ENCODE measurements at regions not wholly inside any gene's neighbourhood (a gene's known extent, or its start where the extent isn't known, plus 50 kb on each side); places are given as distances from the start of the nearest gene placed in this dataset.

- DNase-seq (ENCODE audit: low spot score): no peak
Observed at GRCh38 chr12:85681333-85681732, 154.9 kb downstream of the RASSF9 start.

- no peak for DNase-seq (ENCODE audit: low spot score)
Observed at GRCh38 chr12:85683051-85683450, 153.2 kb downstream of the RASSF9 start.

DNA sequence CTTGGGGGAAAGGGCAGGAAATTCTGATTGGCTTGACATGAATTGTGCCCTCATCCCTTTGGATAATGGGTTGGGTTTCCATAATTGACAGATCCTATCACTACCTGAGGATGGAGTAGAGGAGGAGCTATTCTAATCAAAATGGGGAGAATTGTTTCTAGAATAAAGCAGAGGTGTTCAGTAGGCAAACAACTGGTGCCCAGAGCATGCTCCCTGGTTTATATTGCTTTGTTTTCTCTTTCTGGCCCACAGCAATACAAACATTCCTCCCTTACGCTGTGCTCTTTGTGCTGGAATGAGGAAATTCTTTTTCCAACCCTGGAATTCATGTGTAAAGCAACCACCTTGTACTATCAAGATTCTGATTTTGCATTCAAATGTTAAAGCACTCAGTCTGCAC, 147.4 kb downstream of the RASSF9 start:
- no peak for DNase-seq (ENCODE audit: low spot score)

- DNase-seq (ENCODE audit: low spot score): no peak
Observed at GRCh38 chr12:85690146-85690545, 146.1 kb downstream of the RASSF9 start.

DNA sequence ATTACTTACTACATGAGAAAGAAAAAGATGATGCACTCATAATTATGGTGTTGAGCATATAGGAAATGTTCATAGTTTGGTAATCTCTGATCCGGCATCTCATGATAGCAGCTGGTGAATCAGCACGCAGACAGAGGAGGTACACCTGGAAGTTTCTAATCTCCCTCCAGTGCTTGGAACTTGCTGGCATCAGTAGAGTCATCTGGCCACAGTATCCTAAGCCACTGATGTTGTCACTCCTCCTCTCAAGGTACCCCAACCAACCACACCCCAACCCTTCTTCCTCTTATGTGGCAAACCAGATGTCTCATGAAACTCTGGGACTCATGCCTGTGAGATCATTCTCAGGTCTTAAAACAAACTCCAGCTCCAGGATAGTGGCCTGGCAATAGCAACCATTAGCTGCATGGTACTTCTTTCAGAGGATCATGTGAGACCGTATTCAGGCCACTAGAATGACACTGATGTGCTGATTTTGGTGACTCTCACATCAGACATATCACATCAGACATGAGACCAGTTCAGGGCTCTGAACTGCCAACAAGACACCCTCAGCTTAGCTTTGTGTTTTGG, 143.0 kb downstream of the RASSF9 start:
- no peak for DNase-seq (ENCODE audit: low spot score)

GRCh38 chr12:85695097-85695715, 141.0 kb downstream of the RASSF9 start:
- no peak for DNase-seq (ENCODE audit: low spot score)

GRCh38 chr12:85697003-85697402, 139.2 kb downstream of the RASSF9 start:
- DNase-seq (ENCODE audit: low spot score): no peak

DNA sequence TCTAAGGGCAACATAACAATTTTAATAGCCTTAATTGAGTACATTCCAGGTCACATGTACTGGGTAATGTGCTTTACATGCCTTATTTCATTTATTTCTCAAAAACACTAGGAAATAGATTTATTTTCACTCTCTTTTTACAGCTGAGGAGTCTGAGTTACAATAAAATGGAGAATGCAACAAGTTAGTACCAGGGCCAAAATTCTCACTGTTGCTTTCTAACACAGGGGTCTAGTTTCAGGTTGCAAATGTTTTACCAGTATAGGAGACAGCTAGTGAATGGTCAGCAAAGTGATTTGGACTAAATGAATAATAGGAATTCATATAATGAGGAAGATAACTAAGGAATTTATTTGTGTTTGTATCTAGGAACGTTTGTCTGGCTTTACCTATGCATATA, 137.3 kb downstream of the RASSF9 start:
- DNase-seq (ENCODE audit: low spot score): no peak

DNA sequence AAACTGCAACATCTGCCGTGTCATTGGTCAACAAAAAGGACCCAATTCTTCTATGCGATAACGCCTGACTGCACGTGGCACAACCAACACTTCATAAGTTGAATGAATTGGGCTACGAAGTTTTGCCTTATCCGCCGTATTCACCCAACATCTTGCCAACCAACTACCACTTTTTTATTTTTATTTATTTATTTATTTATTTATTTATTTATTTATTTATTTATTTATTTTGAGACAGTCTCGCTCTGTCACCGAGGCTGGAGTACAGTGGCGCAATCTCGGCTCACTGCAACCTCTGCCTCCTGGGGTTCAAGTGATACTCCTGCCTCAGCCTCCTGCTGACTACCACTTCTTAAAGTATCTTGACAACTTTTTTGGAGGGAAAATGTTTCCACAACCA, 127.4 kb downstream of the RASSF9 start:
- no peak for DNase-seq (ENCODE audit: low spot score)

- DNase-seq (ENCODE audit: low spot score): no peak
Observed at GRCh38 chr12:85711735-85712390, 124.3 kb downstream of the RASSF9 start.

DNA sequence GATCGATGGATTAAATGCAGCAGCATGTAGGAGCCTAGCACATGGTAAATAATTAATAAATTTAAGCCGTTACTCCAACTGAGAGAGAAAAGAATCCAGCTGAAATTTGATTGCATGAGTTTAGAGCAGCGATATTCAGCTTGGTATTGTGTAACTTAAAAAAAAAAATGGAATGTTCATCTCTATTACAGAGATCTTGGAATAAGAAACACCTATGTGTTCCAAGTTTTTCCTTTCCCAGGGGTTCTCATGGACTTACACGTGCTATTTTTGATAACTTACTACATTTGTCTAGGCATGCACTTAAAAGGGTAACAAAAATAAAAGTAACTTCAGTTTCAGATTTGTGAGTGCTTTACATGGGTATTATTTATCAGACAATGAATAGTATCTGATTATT, 122.8 kb downstream of the RASSF9 start:
- no peak for DNase-seq (ENCODE audit: low spot score)

- DNase-seq (ENCODE audit: low spot score): no peak
Observed at GRCh38 chr12:85714425-85714824, 121.8 kb downstream of the RASSF9 start.

DNA sequence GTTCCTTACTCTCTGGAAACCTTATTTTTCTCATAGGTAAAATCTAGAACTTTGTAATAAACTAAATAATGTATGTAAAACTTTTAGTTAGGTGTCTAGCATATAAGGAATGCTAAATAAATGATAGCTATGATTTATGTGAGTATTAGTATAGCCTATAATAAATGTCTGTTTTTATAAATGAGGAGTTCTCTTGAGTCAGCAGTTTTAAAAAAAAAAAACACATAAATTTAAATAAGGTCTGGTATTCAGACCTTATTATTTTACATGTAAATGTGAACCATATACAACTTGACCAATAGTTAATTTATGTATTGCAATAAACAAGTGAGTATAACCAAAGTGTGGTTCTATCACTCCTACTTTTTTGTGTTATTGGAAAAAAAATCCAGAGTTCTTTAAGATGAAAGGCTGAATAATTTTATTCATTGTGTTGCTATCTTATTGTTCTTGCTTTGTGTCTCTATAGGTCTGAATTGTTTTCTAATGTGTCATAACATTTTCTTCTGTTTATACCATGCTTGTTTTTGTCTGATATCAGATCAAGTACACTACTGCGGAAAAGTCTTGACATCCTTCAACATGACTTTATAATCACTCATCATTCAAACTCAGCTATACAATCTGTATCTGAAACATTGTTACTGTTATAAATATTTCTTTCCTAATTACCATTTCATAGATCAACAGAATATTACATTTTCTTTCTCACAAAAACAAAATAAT, 115.7 kb downstream of the RASSF9 start:
- DNase-seq (ENCODE audit: low spot score): no peak

DNA sequence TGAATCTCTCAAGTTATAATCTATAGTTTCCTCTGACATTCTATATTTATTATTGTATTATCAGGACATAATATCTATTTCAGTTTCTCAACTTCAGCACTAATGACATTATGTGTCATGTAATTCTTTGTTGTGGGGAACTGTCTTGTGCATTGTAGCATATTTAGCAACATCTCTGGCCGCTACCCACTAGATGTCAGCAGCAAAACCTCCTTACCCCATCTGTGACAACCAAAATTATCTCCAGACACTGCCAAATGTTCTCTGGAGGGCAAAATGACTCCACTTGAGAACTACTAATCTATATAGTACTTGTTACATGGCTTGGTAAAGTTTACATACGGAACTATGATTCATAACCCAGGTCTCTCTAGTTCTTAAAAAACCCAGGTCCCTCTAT, 110.2 kb downstream of the RASSF9 start:
- DNase-seq (ENCODE audit: low spot score): no peak

GRCh38 chr12:85733221-85733840, 102.9 kb downstream of the RASSF9 start:
- DNase-seq (ENCODE audit: low spot score): no peak

- DNase-seq (ENCODE audit: low spot score): no peak
Observed at GRCh38 chr12:85733984-85734383, 102.2 kb downstream of the RASSF9 start.

DNA sequence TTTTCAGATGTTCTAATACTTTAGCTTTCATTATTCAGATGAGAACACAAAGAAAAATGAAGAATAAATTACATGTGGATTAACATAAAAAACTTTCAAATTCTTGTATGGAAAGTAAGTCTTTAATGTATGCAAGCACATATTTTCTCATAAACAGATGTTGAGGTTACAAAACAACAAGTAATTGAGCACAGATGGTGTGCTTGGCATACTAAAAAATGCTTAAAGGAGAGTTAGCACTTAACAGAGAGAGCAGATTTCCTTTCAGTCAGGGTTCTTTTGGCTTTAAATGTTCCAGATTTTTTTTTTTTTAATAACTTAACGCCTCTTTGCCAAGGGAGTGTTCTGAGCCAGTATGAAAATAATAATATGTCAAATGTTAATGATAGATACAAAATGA, 96.0 kb downstream of the RASSF9 start:
- no peak for DNase-seq (ENCODE audit: low spot score)

GRCh38 chr12:85741046-85741445, 95.2 kb downstream of the RASSF9 start:
- DNase-seq (ENCODE audit: low spot score): no peak

- no peak for DNase-seq (ENCODE audit: low spot score)
Observed at GRCh38 chr12:85747941-85748495, 88.2 kb downstream of the RASSF9 start.

All from A172 (cell line).